NOMO-1 (cell line): ENCODE measurements at regions not wholly inside any gene's neighbourhood (a gene's known extent, or its start where the extent isn't known, plus 50 kb on each side); places are given as distances from the start of the nearest gene placed in this dataset.
"Not testable (repeated sequence)": the region's sequence is repeated elsewhere in the genome, so short reads cannot be mapped to it uniquely, and the experiment has no call there.

Source experiments
- DNase-seq, 2 experiments: peaks; one replicate each; lab custom pipeline; 2025; ENCODE audit not compliant: unreplicated experiment in 2 of 2; lab: John Stamatoyannopoulos, UW

- no peak for DNase-seq
Observed at GRCh38 chr18:66931010-66931409, 327.1 kb upstream of the CDH19 start.

GRCh38 chr18:66916834-66917233, 312.9 kb upstream of the CDH19 start:
- no peak for DNase-seq

- no peak for DNase-seq
Observed at GRCh38 chr18:66900837-66901236, 296.9 kb upstream of the CDH19 start.

DNA sequence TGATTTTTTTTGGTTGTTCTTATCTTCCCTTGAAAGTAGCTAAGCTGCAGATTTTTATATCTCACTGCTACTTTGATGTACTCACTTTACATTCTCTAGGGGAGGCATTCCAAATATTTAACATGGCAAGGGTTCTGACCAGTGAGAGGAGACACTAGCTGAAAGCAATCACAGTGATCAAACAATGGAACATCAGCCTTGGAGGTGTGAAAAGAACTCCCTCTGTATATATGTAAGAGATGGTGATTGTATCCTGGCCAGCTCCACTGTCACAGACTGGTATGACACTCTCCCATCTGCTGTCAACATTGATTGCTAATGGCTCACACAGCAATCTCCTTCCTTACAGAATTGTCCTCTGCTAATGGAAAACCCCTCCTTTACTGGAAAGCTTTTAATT, 291.7 kb upstream of the CDH19 start:
- no peak for DNase-seq

DNA sequence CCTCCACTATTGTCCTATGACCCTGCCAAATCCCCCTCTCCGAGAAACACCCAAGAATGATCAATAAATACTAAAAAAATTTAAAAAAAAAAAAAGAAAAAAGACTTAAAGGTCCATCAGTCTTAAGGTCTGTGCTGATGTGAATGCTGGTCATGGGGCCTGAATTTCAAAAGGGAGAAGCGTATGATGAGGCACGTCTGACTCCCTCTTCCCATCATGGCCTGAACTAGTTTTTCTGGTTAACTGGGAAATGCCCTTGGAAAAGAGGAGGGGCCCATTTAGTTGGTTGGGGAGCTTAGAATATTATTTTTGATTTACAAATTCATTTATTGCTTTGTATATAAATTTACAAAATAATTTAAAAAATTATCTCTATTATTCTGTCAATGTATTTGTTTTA, 291.0 kb upstream of the CDH19 start:
- no peak for DNase-seq

DNA sequence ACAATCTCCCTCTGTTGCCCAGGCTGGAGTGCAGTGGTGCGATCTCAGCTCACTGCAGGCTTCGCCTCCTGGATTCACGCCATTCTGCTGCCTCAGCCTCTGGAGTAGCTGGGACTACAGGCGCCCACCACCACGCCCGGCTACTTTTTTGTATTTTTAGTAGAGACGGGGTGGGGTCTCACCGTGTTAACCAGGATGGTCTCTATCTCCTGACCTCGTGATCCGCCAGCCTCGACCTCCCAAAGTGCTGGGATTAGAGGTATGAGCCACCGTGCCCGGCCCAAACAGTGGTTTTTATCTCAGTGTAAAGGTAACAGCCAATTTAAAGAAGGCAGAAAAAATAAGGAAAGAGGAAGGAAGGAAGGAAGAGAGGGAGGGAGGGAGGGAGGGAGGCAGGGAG, 288.5 kb upstream of the CDH19 start:
- not testable (repeated sequence) for DNase-seq

- DNase-seq = no peak
Observed at GRCh38 chr18:66874812-66875474, 271.1 kb upstream of the CDH19 start.

DNA sequence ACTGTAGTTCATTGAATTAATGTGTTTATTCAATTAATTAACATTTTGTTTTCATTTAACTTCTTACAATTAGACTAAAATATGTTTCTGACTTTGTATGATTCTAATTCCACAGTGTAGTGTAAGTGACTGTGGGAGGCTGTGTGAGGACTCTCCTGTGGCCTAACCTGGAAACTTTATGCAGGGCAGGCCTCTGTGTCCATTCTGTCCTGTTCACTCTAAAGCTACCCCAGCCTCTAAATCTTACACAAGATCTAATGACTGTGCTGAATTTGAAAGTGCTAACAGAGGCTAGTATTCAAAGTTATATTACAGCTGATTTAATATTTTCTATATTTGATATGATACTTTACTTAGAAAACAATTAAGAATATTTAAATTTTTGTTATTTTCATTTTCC, 270.5 kb upstream of the CDH19 start:
- DNase-seq = no peak

DNA sequence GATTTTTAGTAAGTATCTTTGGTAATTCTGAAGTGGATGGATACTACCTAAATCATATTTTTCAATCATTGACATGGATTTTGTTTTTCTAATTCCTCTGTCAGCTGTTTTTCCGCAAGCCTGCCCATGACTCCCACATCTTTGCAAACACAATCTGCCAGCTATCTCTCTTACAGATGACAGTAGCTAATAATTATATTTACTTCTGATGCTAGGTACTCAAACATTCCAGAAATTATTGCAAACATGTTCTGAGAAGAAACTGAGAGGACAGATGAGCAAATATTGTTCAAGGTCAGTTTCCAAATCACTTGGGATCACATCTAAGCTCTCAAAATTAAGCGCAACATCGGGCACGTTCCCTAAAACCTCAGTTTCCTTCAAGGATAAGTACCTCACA, 270.0 kb upstream of the CDH19 start:
- no peak for DNase-seq

DNA sequence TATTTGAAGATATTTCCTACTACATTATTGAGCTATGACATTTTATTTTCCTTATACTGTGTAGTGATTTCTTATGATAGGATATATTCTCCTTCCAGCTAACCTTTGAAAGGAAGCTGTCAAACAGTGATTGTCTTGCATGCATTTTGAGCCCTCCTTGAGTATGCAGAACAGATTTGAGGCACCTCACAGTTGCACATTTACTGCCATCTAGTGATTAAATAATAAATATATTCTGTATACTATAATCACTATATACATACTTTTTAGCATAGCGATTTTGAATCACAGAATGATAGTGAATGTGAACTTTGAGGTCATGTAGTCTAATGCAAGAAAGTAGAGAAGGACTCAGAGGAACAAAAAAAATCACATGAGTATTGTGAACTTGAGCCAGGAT, 268.4 kb upstream of the CDH19 start:
- DNase-seq = peak in 1 of 2 experiments; percentile 2

GRCh38 chr18:66867653-66868052, 263.8 kb upstream of the CDH19 start:
- DNase-seq = no peak

GRCh38 chr18:66866427-66866940, 262.6 kb upstream of the CDH19 start:
- DNase-seq = not testable (repeated sequence)

- no peak for DNase-seq
Observed at GRCh38 chr18:66838340-66838987, 234.6 kb upstream of the CDH19 start.

GRCh38 chr18:66833646-66834045, 229.8 kb upstream of the CDH19 start:
- DNase-seq = no peak

- no peak for DNase-seq
Observed at GRCh38 chr18:66826211-66826610, 222.3 kb upstream of the CDH19 start.

GRCh38 chr18:66825347-66825746, 221.5 kb upstream of the CDH19 start:
- DNase-seq = no peak

GRCh38 chr18:66819235-66819634, 215.3 kb upstream of the CDH19 start:
- no peak for DNase-seq

- DNase-seq = no peak
Observed at GRCh38 chr18:66813138-66813537, 209.2 kb upstream of the CDH19 start.

DNA sequence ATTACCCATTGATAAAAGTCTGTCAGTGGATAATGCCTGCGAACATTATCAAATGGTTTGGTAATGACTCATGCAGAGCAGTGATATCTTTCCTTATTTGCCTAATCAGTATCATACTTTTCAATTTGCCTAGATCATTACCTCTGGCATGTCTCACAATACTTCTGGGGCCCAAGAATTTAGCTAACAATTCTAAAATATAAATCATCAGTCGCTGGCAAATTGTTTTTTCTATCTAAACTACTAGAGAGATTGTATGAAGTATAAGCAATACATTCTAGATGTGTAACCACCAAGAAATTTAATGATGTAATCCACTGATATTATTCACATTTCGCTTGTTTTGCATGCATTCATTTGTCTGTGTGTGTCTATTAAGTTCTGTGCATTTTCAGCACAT, 191.2 kb upstream of the CDH19 start:
- no peak for DNase-seq

- DNase-seq = no peak
Observed at GRCh38 chr18:66792466-66792865, 188.6 kb upstream of the CDH19 start.

GRCh38 chr18:66780609-66781008, 176.7 kb upstream of the CDH19 start:
- no peak for DNase-seq

DNA sequence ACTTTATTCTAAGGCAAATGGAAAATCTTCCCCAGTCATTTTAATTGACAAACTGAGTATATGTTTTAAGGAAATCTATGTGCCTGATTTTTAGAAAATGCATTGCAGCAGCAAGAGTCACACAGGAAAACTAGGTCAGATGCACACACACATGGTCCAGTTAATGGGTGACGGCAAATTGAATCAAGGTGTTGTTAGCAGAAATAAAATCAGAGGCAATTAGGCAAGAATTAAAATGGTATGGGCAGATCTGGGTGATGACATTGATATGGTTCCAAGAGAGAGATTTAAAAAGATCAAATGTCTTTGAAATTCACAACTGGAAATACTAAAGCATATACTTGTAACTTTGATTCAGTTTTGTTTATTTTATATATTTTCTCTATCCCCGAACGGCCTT, 174.2 kb upstream of the CDH19 start:
- DNase-seq = no peak
